ENCODE measurements at regions not wholly inside any gene's neighbourhood (a gene's known extent, or its start where the extent isn't known, plus 50 kb on each side); places are given as distances from the start of the nearest gene placed in this dataset.

DNA sequence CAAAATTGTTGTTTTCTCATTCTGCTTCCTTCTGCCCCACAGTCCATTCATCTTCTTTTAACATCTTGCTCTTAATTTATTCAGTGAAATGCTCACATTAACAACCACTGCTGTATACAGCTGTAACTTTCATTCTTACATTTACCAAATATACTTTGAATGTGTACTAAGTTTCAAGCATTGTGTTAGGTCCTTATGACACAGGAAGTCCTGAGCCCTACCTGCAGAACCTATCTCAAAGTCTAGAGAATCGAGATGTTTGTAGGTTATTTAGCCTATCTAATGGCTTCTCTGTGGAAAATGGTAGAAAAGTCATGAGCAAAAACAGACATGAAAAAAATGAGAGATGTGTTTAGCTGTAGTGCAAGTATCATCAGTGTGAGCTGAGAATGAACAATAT lies 117.6 kb upstream of the MGAT4C start:
- intact Hi-C loops (cut with micrococcal nuclease) = no loop called here
- Histone ChIP-seq H3K27ac (ENCODE audit: low read length in 2 of 2) (no peak overlapping the region), H3K4me2 (replicated peaks; ENCODE audit: low read depth, low read length, poor library complexity, severe bottlenecking) (no peak overlapping the region), H3K27me3 (replicated peaks in 1 of 4; ENCODE audit: control extremely low read depth in 1 of 4, control insufficient read depth in 3 of 4, insufficient read depth in 4 of 4, low read length in 3 of 4) (no peaks in the 10 kb centered on the region), H3K4me1 (ENCODE audit: control insufficient read depth in 2 of 2, insufficient read depth in 2 of 2, low read length in 2 of 2) (no peaks in the 10 kb centered on the region), H3K79me2 (ENCODE audit: control insufficient read depth, insufficient read depth, low read length) (no peaks in the 10 kb centered on the region), H3K9me3 (ENCODE audit: control extremely low read depth in 1 of 3, control insufficient read depth in 2 of 3, insufficient read depth in 1 of 3, low read length in 2 of 3) (no peaks in the 10 kb centered on the region), H3K4me3 (ENCODE audit: control extremely low read depth in 1 of 5, extremely low read depth in 1 of 5, insufficient read depth in 1 of 5, low read depth in 2 of 5, low read length in 4 of 5) (no peak overlapping the region), H2AFZ (ENCODE audit: insufficient read depth, low read depth, low read length, poor library complexity, severe bottlenecking) (no peak overlapping the region), H3K9ac (ENCODE audit: low read length) (no peak overlapping the region), H4K20me1 (ENCODE audit: control insufficient read depth, insufficient read depth, low read length, poor library complexity, severe bottlenecking) (no peaks in the 10 kb centered on the region), H3K36me3 (replicated peaks in 1 of 2; ENCODE audit: control extremely low read depth in 1 of 2, control insufficient read depth in 1 of 2, extremely low read depth in 1 of 2, insufficient read depth in 2 of 2, low read length in 1 of 2) (no peaks in the 10 kb centered on the region)
- no peaks in the 10 kb centered on the region for H3K4me1 Mint-ChIP-seq
- H3K4me3 Mint-ChIP-seq = no peak overlapping the region
- H3K27ac Mint-ChIP-seq = no peak overlapping the region
- ChIA-PET CTCF (no interaction called here), POLR2A (no interaction called here)
- no peaks in the 10 kb centered on the region for H3K27me3 Mint-ChIP-seq
- no peak for TF ChIP-seq EZH2 (IDR thresholded peaks at IDR 0.05; ENCODE audit: borderline replicate concordance, insufficient read depth, low read depth, low read length, poor library complexity, severe bottlenecking)
- no peak for TF ChIP-seq CTCF (IDR thresholded peaks at IDR 0.05)
- H3K9me3 Mint-ChIP-seq (ENCODE audit: insufficient read depth) = no peaks in the 10 kb centered on the region
- no CpG with 5 or more reads among the region's 1 CpG for WGBS (ENCODE audit: insufficient coverage)
- ATAC-seq (ENCODE audit: low read depth) (no peak), DNase-seq (no peak)

GRCh38 chr12:86367137-86367536 lies 110.9 kb upstream of the MGAT4C start:
- Mint-ChIP-seq H3K9me3 (ENCODE audit: insufficient read depth) (no peaks in the 10 kb centered on the region), H3K27ac (no peak overlapping the region), H3K4me1 (no peaks in the 10 kb centered on the region), H3K4me3 (no peak overlapping the region), H3K27me3 (no peaks in the 10 kb centered on the region)
- Histone ChIP-seq H3K9me3 (ENCODE audit: control extremely low read depth in 1 of 3, control insufficient read depth in 2 of 3, insufficient read depth in 1 of 3, low read length in 2 of 3) (no peaks in the 10 kb centered on the region), H3K79me2 (ENCODE audit: control insufficient read depth, insufficient read depth, low read length) (no peaks in the 10 kb centered on the region), H3K36me3 (replicated peaks in 1 of 2; ENCODE audit: control extremely low read depth in 1 of 2, control insufficient read depth in 1 of 2, extremely low read depth in 1 of 2, insufficient read depth in 2 of 2, low read length in 1 of 2) (no peaks in the 10 kb centered on the region), H3K4me1 (ENCODE audit: control insufficient read depth in 2 of 2, insufficient read depth in 2 of 2, low read length in 2 of 2) (no peaks in the 10 kb centered on the region), H2AFZ (ENCODE audit: insufficient read depth, low read depth, low read length, poor library complexity, severe bottlenecking) (no peak overlapping the region), H4K20me1 (ENCODE audit: control insufficient read depth, insufficient read depth, low read length, poor library complexity, severe bottlenecking) (no peaks in the 10 kb centered on the region), H3K27me3 (replicated peaks in 1 of 4; ENCODE audit: control extremely low read depth in 1 of 4, control insufficient read depth in 3 of 4, insufficient read depth in 4 of 4, low read length in 3 of 4) (no peaks in the 10 kb centered on the region), H3K4me2 (replicated peaks; ENCODE audit: low read depth, low read length, poor library complexity, severe bottlenecking) (no peak overlapping the region), H3K4me3 (ENCODE audit: control extremely low read depth in 1 of 5, extremely low read depth in 1 of 5, insufficient read depth in 1 of 5, low read depth in 2 of 5, low read length in 4 of 5) (no peak overlapping the region), H3K9ac (ENCODE audit: low read length) (no peak overlapping the region), H3K27ac (ENCODE audit: low read length in 2 of 2) (no peak overlapping the region)
- CTCF ChIA-PET = no interaction called here
- POLR2A ChIA-PET = no interaction called here
- DNase-seq = no peak
- intact Hi-C loops (cut with micrococcal nuclease) = no loop called here
- ATAC-seq (ENCODE audit: low read depth) = no peak
- no CpG with 5 or more reads among the region's 2 CpGs for WGBS (ENCODE audit: insufficient coverage)
- TF ChIP-seq EZH2 (IDR thresholded peaks at IDR 0.05; ENCODE audit: borderline replicate concordance, insufficient read depth, low read depth, low read length, poor library complexity, severe bottlenecking) (no peak), CTCF (IDR thresholded peaks at IDR 0.05) (no peak)

Data from B cell (primary cell).